Stomach (tissue), 8 donors: ENCODE measurements at regions not wholly inside any gene's neighbourhood (a gene's known extent, or its start where the extent isn't known, plus 50 kb on each side); places are given as distances from the start of the nearest gene placed in this dataset.

Experiments
- DNase-seq, 2 donors: peaks; one replicate each; pipeline versions ENCODE4 v3.0.0 to v3.0.0-alpha.2; 2013 to 2019
- H3K27ac ChIP-seq, 5 donors: fragments of 200-600 bp in 4 of 5; sonication (generic) in 4 of 5; one replicate each; pipeline ENCODE4 v1.5.1; 2013 to 2019; ENCODE audit warnings: mild to moderate bottlenecking in 1 of 5, moderate library complexity in 1 of 5
- H3K27me3 ChIP-seq, 3 donors: fragments of 200-600 bp; sonication (generic); one replicate each; pipeline ENCODE4 v1.5.1; 2017 to 2019; ENCODE audit warnings: mixed run types in 1 of 3
- H3K36me3 ChIP-seq, 4 donors: fragments of 200-600 bp; sonication (generic); 1 replicate in 3 of 4; 2 replicates in 1 of 4; pipeline ENCODE4 v1.5.1; 2016 to 2019
- H3K4me1 ChIP-seq, 4 donors: fragments of 200-600 bp; sonication (generic); one replicate each; pipeline ENCODE4 v1.5.1; 2016 to 2019
- H3K4me3 ChIP-seq, 4 donors: fragments of 200-600 bp; sonication (generic) in 3 of 4; one replicate each; pipeline ENCODE4 v1.5.1; 2016 to 2019; ENCODE audit warnings: mild to moderate bottlenecking in 1 of 4
- H3K9me3 ChIP-seq, 4 donors: fragments of 200-600 bp; sonication (generic); one replicate each; pipeline ENCODE4 v1.5.1; 2016 to 2019
- EP300 ChIP-seq: sonication (generic); formaldehyde crosslinking; IDR thresholded peaks from one replicate; pipeline ENCODE4 v1.6.1; 2017; ENCODE audit warnings: antibody characterized with exemption
- POLR2A ChIP-seq, 4 donors: fragments of 450-650 bp; IDR thresholded peaks; one replicate each; pipeline ENCODE4 v1.6.1; 2016; ENCODE audit warnings: antibody characterized with exemption in 4 of 4, control low read depth in 2 of 4, mild to moderate bottlenecking in 1 of 4, moderate library complexity in 1 of 4
- POLR2AphosphoS5 ChIP-seq, 3 donors: sonication (generic); formaldehyde crosslinking; IDR thresholded peaks; one replicate each; pipeline ENCODE4 v1.6.1; 2016; ENCODE audit warnings: antibody characterized with exemption in 3 of 3
- WGBS, 5 donors: extraction: QIAGEN DNeasy Blood & Tissue Kit in 3 of 5; methylation state at CpG; one replicate each; pipeline versions ENCODE4 v1.1.5 to v1.1.7; 2013 to 2018; 5-methylcytosine and 5-hydroxymethylcytosine counted together
- intact Hi-C: fragments of 100-400 bp; cut with DNase I; formaldehyde crosslinking; loops from one replicate; pipeline ENCODE4 v1.15.1; 2023; ENCODE audit warnings: low total_unique reads
- TF ChIP-seq, protein P1 (sequence below), 7 experiments: fragments of 450-650 bp in 4 of 7; fragments of 200-600 bp in 3 of 7; sonication (generic) in 3 of 7; IDR thresholded peaks; one replicate each; pipeline ENCODE4 v1.5.1; 2016 to 2019; ENCODE audit warnings: antibody characterized with exemption in 7 of 7, control low read depth in 2 of 7, mild to moderate bottlenecking in 1 of 7
- donor health status: healthy with polysubstance abuse.
- donor health status: Bipolar disorder and iron deficiency.
- donor health status: healthy.

DNA sequence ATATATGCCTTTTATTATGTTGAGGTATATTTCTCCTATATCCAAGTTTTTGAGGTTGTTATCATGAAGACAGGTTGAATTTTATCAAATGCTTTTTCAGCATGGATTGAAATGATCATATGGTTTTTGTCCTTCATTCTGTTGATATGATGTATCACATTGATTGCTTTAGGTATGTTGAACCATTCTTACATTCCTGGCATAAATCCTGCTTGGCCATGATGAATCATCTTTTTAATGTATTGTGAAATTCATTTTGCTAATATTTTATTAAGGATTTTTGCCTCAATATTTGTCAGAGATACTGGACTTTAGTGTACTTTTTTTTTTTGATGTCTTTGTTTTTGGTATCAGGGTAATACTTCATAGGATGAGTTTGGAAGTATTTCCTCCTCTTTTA, 283.8 kb upstream of the C11orf87 start:
- Histone ChIP-seq H3K36me3 (no peaks in the 10 kb centered on the region), H3K27me3 (no peaks in the 10 kb centered on the region), H3K4me3 (no peak overlapping the region), H3K4me1 (no peaks in the 10 kb centered on the region), H3K9me3 (no peaks in the 10 kb centered on the region), H3K27ac (no peak overlapping the region)
- no peak for DNase-seq
- TF ChIP-seq EP300 (no peak), POLR2AphosphoS5 (IDR thresholded peaks at IDR 0.05) (no peak), POLR2A (IDR thresholded peaks at IDR 0.05) (no peak)
- TF ChIP-seq, protein P1, sequence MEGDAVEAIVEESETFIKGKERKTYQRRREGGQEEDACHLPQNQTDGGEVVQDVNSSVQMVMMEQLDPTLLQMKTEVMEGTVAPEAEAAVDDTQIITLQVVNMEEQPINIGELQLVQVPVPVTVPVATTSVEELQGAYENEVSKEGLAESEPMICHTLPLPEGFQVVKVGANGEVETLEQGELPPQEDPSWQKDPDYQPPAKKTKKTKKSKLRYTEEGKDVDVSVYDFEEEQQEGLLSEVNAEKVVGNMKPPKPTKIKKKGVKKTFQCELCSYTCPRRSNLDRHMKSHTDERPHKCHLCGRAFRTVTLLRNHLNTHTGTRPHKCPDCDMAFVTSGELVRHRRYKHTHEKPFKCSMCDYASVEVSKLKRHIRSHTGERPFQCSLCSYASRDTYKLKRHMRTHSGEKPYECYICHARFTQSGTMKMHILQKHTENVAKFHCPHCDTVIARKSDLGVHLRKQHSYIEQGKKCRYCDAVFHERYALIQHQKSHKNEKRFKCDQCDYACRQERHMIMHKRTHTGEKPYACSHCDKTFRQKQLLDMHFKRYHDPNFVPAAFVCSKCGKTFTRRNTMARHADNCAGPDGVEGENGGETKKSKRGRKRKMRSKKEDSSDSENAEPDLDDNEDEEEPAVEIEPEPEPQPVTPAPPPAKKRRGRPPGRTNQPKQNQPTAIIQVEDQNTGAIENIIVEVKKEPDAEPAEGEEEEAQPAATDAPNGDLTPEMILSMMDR (IDR thresholded peaks at IDR 0.05): no peak
- intact Hi-C loops: no loop called here

DNA sequence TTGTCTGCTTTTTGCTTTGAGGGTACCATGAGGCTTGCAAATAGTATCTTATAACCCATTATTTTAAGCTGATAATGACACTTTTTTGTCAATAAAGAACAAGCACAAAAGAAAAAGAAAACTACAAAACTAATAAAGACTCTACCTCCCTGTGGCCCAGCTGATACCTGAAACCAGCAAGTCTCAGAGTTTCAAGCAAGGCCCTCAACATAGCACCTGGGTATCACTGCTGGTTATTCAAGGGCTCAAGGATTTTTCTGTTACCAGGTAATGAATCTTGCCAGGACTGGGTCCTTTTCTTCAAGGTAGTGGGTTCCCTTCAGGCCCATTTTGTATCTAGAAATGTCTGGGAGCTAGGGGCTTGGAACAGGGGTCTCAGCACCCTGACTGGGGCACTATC, 281.6 kb upstream of the C11orf87 start:
- TF ChIP-seq POLR2A (IDR thresholded peaks at IDR 0.05): no peak
- TF ChIP-seq, protein P1 (IDR thresholded peaks at IDR 0.05): no peak
- no peak for TF ChIP-seq EP300
- H3K36me3 ChIP-seq: no peaks in the 10 kb centered on the region
- no peak overlapping the region for H3K27ac ChIP-seq
- peaks cover 0 to 4% (median 0%) of the 10 kb centered on the region in 4 donors for H3K9me3 ChIP-seq
- no peak overlapping the region for H3K4me3 ChIP-seq
- intact Hi-C loops: no loop called here
- no peaks in the 10 kb centered on the region for H3K4me1 ChIP-seq
- no peak for DNase-seq
- H3K27me3 ChIP-seq: no peaks in the 10 kb centered on the region

DNA sequence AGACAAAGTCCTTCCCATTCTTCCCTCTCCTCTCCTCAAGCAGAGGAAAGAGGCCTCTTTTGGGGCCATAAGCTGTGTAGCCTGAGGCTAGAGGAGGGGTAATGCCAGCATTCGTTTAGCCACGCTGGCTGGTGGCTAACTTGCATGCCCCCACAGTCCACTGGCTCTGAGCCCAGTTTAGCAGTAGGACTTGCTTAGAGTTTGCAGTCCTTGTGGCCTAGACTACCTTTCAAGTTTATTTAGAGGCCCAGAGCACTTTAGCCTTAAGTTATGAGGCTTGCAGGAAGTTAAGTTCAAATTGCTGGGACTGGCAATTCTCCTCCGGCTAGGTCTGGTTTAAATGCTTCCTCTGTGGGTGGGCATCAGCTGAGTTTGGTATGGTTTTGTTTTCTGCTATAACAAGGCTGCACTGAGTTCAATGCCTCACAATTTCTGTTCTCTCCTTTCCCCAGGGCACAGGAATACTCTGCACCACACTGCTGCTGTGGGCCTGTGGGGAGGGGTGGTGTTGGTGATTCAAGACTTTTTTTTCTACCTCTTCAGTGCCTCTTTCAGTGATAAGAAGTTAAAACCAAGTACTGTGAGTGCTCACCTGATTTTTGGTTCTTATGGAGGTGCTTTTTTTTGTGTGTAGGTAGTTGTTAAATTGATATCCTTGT, 281.0 kb upstream of the C11orf87 start:
- H3K27ac ChIP-seq: no peak overlapping the region
- no peak for DNase-seq
- WGBS, 5 donors: 82 to 93% (median 85%) methylated on average over 3 of the region's 3 CpGs
- intact Hi-C loops: no loop called here
- no peak overlapping the region for H3K4me3 ChIP-seq
- no peaks in the 10 kb centered on the region for H3K4me1 ChIP-seq
- no peaks in the 10 kb centered on the region for H3K27me3 ChIP-seq
- TF ChIP-seq EP300 (no peak), POLR2A (IDR thresholded peaks at IDR 0.05) (no peak), POLR2AphosphoS5 (IDR thresholded peaks at IDR 0.05) (no peak)
- TF ChIP-seq, protein P1 (IDR thresholded peaks at IDR 0.05): no peak
- peaks cover 0 to 4% (median 0%) of the 10 kb centered on the region in 4 donors for H3K9me3 ChIP-seq
- H3K36me3 ChIP-seq: no peaks in the 10 kb centered on the region

DNA sequence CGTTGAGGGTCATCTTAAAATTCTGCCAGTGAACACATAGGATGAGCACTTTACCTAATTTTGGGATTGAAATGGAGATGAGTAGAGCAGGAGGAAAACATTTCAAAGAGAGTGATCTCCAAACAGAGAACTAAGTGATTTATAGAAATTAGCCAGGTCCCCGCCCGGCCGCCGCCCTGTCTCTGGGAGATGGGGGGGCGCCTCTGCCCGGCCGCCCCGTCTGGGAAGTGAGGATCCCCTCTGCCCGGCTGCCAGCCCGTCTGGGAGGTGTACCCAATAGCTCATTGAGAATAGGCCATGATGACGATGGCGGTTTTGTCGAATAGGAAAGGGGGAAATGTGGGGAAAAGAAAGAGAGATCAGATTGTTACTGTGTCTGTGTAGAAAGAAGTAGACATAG, 276.7 kb upstream of the C11orf87 start:
- H3K4me3 ChIP-seq: no peak overlapping the region
- no peaks in the 10 kb centered on the region for H3K27me3 ChIP-seq
- H3K27ac ChIP-seq: no peak overlapping the region
- TF ChIP-seq POLR2AphosphoS5 (IDR thresholded peaks at IDR 0.05) (no peak), EP300 (no peak), POLR2A (IDR thresholded peaks at IDR 0.05) (no peak)
- TF ChIP-seq, protein P1 (IDR thresholded peaks at IDR 0.05): no peak
- peaks cover 0 to 4% (median 0%) of the 10 kb centered on the region in 4 donors for H3K9me3 ChIP-seq
- H3K36me3 ChIP-seq: no peaks in the 10 kb centered on the region
- H3K4me1 ChIP-seq: no peaks in the 10 kb centered on the region
- intact Hi-C loops: no loop called here
- no peak for DNase-seq
- WGBS, 5 donors: 85 to 93% (median 90%) methylated on average over 14 of the region's 14 CpGs
